ENCODE measurements at regions not wholly inside any gene's neighbourhood (a gene's known extent, or its start where the extent isn't known, plus 50 kb on each side); places are given as distances from the start of the nearest gene placed in this dataset.

- Histone ChIP-seq H3K4me2 (ENCODE audit: insufficient read depth, low read length) (no peak overlapping the region), H4K20me1 (replicated peaks; ENCODE audit: control insufficient read depth, insufficient read depth, low read length) (no peaks in the 10 kb centered on the region), H3K79me2 (ENCODE audit: control insufficient read depth, insufficient read depth, low read length) (no peaks in the 10 kb centered on the region), H3K4me1 (replicated peaks in 1 of 2; ENCODE audit: control insufficient read depth in 2 of 2, insufficient read depth in 2 of 2, low read length in 2 of 2) (no peaks in the 10 kb centered on the region), H3K9ac (ENCODE audit: insufficient read depth in 1 of 2, low read depth in 2 of 2, low read length in 2 of 2) (no peak overlapping the region), H3K9me1 (ENCODE audit: control insufficient read depth, insufficient read depth, low read length) (no peaks in the 10 kb centered on the region), H3K27me3 (ENCODE audit: control insufficient read depth in 2 of 2, insufficient read depth in 2 of 2, low read length in 2 of 2) (peaks cover 7 to 27% of the 10 kb centered on the region in 2 experiments; a peak in 4 of 5 replicates), H2AFZ (ENCODE audit: low read depth, low read length) (no peak overlapping the region), H3K27ac (ENCODE audit: extremely low read depth, low read depth, low read length) (no peak overlapping the region), H3K36me3 (ENCODE audit: control insufficient read depth, insufficient read depth, low read length) (no peaks in the 10 kb centered on the region), H3K4me3 (no peak overlapping the region), H3K9me3 (replicated peaks; ENCODE audit: control insufficient read depth, insufficient read depth, low read depth, low read length) (no peaks in the 10 kb centered on the region)
- ChIA-PET CTCF (ENCODE audit: low intra/inter-chr PET ratio) (no interaction called here), POLR2A (no interaction called here)
- in situ Hi-C loops (cut with MboI) = no loop called here
- DNase-seq (ENCODE audit: extremely low read depth in 1 of 4, low spot score in 3 of 4) (no peak), ATAC-seq (no peak), FAIRE-seq (no peak)
- 35% methylated on average over 8 of the region's 8 CpGs for WGBS (ENCODE audit: insufficient coverage, low coverage, missing lambda C conversion rate)
- no TSS peak for BruUV-seq (replicated peaks)
- intact Hi-C loops (cut with micrococcal nuclease) = no loop called here
- no peak for TF ChIP-seq HOXB6 (CRISPR knock-in tag; IDR thresholded peaks at IDR 0.05; ENCODE audit: borderline replicate concordance)
- TF ChIP-seq CHD2 (IDR thresholded peaks at IDR 0.05; ENCODE audit: low read depth, low read length) = no peak
- no peak for TF ChIP-seq ZNF518B (CRISPR knock-in tag; IDR thresholded peaks at IDR 0.05)
- TF ChIP-seq IRF2 (CRISPR knock-in tag; IDR thresholded peaks at IDR 0.05) = no peak
- TF ChIP-seq CBX8 (IDR thresholded peaks at IDR 0.05; ENCODE audit: borderline replicate concordance, extremely low read depth, low read depth, low read length, poor library complexity, severe bottlenecking) = no peak
- no peak for TF ChIP-seq MIER1 (IDR thresholded peaks at IDR 0.05; ENCODE audit: low read depth)
- no peak for TF ChIP-seq GTF2F1 (IDR thresholded peaks at IDR 0.05; ENCODE audit: low read depth, low read length)
- no peak for TF ChIP-seq MCM7 (IDR thresholded peaks at IDR 0.05)
- TF ChIP-seq TCF3 (CRISPR knock-in tag; IDR thresholded peaks at IDR 0.05) = no peak
- TF ChIP-seq CCNT2 (IDR thresholded peaks at IDR 0.05; ENCODE audit: borderline replicate concordance, extremely low read depth, insufficient read length, low read depth, low read length) = no peak
These were observed 215.5 kb downstream of the RRAGC start for GRCh38 chr1:38644092-38644491.

All from K562 (cell line).